IMR-90 (cell line): ENCODE measurements at regions not wholly inside any gene's neighbourhood (a gene's known extent, or its start where the extent isn't known, plus 50 kb on each side); places are given as distances from the start of the nearest gene placed in this dataset.

Experiments
- ATAC-seq: fragments of 200-7000 bp; cut with Tn5 transposase; 2 replicates; pipeline ENCODE4 v1.9.1; 2020; ENCODE audit warnings: low read depth, mild to moderate bottlenecking, moderate library complexity
- BruUV-seq: library from RNA; stranded (reverse); fragments of 400-500 nt; replicated peaks from 2 replicates; lab custom pipeline; 2021; lab: Mats Ljungman, UMichigan
- CTCF ChIA-PET: fragments of 300-600 bp; formaldehyde crosslinking; extraction: SDS; loops from one replicate; lab custom pipeline; 2021; ENCODE audit warnings: antibody characterized with exemption; lab: Yijun Ruan, JAX
- POLR2A ChIA-PET: fragments of 300-600 bp; sonication (Branson Sonifier 250); formaldehyde crosslinking; loops from one replicate; lab custom pipeline; 2022; ENCODE audit warnings: antibody characterized with exemption; ENCODE audit not compliant: unreplicated experiment; lab: Charles Lee
- DNase-seq: peaks from one replicate; pipeline ENCODE4 v3.0.0; 2013
- H2AFZ ChIP-seq: replicated peaks from 2 replicates; pipeline ENCODE3; 2013; ENCODE audit warnings: low read length, mild to moderate bottlenecking; ENCODE audit not compliant: poor library complexity
- H2AK5ac ChIP-seq: 2 replicates; pipeline ENCODE4 v1.6.1; 2013; ENCODE audit warnings: low read depth, low read length, inconsistent platforms
- H2AK9ac ChIP-seq: replicated peaks from 2 replicates; pipeline ENCODE3; 2013; ENCODE audit warnings: mild to moderate bottlenecking, low read depth, low read length, moderate library complexity; ENCODE audit not compliant: poor library complexity
- H2BK120ac ChIP-seq: 2 replicates; pipeline ENCODE4 v1.6.1; 2013; ENCODE audit warnings: low read depth, low read length, inconsistent platforms
- H2BK15ac ChIP-seq: 3 replicates; pipeline ENCODE4 v1.6.1; 2013; ENCODE audit warnings: low read depth, low read length, inconsistent platforms
- H2BK20ac ChIP-seq: 2 replicates; pipeline ENCODE4 v1.6.1; 2013; ENCODE audit warnings: low read depth, mild to moderate bottlenecking, inconsistent platforms, low read length, moderate library complexity
- H2BK5ac ChIP-seq: 2 replicates; pipeline ENCODE4 v1.6.1; 2013; ENCODE audit warnings: mild to moderate bottlenecking, low read depth, low read length, inconsistent platforms; ENCODE audit not compliant: poor library complexity, severe bottlenecking
- H3K14ac ChIP-seq: replicated peaks from 2 replicates; pipeline ENCODE4 v1.6.1; 2013; ENCODE audit warnings: low read depth, low read length, inconsistent platforms
- H3K18ac ChIP-seq: 2 replicates; pipeline ENCODE4 v1.6.1; 2013; ENCODE audit warnings: low read depth, low read length, control low read depth
- H3K23ac ChIP-seq: 2 replicates; pipeline ENCODE4 v1.6.1; 2013; ENCODE audit warnings: low read depth, low read length, inconsistent platforms
- H3K27ac ChIP-seq: 2 replicates; pipeline ENCODE4 v1.5.1; 2013; ENCODE audit warnings: mild to moderate bottlenecking, control low read depth, low read length; ENCODE audit not compliant: insufficient read depth
- H3K27me3 ChIP-seq: 2 replicates; pipeline ENCODE4 v1.6.1; 2013; ENCODE audit warnings: low read length; ENCODE audit not compliant: control insufficient read depth, insufficient read depth
- H3K36me3 ChIP-seq: 2 replicates; pipeline ENCODE4 v1.6.1; 2013; ENCODE audit warnings: low read length, mixed read lengths; ENCODE audit not compliant: control insufficient read depth, insufficient read depth
- H3K4ac ChIP-seq: 2 replicates; pipeline ENCODE4 v1.6.1; 2013; ENCODE audit warnings: low read depth, low read length, inconsistent platforms
- H3K4me1 ChIP-seq: 2 replicates; pipeline ENCODE4 v1.6.1; 2013; ENCODE audit warnings: low read length, mixed read lengths; ENCODE audit not compliant: control insufficient read depth, insufficient read depth
- H3K4me2 ChIP-seq: 2 replicates; pipeline ENCODE4 v1.6.1; 2013; ENCODE audit warnings: low read depth, mild to moderate bottlenecking, control low read depth, low read length, moderate library complexity
- H3K4me3 ChIP-seq: 2 replicates; pipeline ENCODE4 v1.5.1; 2013; ENCODE audit warnings: low read depth, mild to moderate bottlenecking, control low read depth, low read length, moderate library complexity; ENCODE audit not compliant: insufficient read depth
- H3K56ac ChIP-seq: 2 replicates; pipeline ENCODE4 v1.6.1; 2013; ENCODE audit warnings: low read length, inconsistent platforms; ENCODE audit not compliant: insufficient read depth; ENCODE audit errors: extremely low read depth
- H3K79me1 ChIP-seq, 2 experiments: 2 replicates each; pipeline ENCODE4 v1.6.1; 2013; ENCODE audit warnings: low read length in 2 of 2, inconsistent platforms in 1 of 2, low read depth in 1 of 2
- H3K9ac ChIP-seq: 2 replicates; pipeline ENCODE4 v1.6.1; 2013; ENCODE audit warnings: low read depth, low read length, control low read depth
- H3K9me1 ChIP-seq: 2 replicates; pipeline ENCODE4 v1.6.1; 2013; ENCODE audit warnings: low read length, inconsistent platforms; ENCODE audit not compliant: insufficient read depth
- H3K9me3 ChIP-seq: 2 replicates; pipeline ENCODE4 v1.6.1; 2013; ENCODE audit warnings: low read length; ENCODE audit not compliant: control insufficient read depth, insufficient read depth
- H4K20me1 ChIP-seq: 2 replicates; pipeline ENCODE4 v1.6.1; 2013; ENCODE audit warnings: low read length, inconsistent platforms; ENCODE audit not compliant: insufficient read depth
- H4K5ac ChIP-seq: 2 replicates; pipeline ENCODE4 v1.6.1; 2013; ENCODE audit warnings: mild to moderate bottlenecking, low read depth, low read length, control low read depth
- H4K8ac ChIP-seq, 2 experiments: 2 replicates each; pipeline ENCODE4 v1.6.1; 2013; ENCODE audit warnings: low read depth in 2 of 2, low read length in 2 of 2, control low read depth in 1 of 2, inconsistent platforms in 1 of 2
- H4K91ac ChIP-seq: 2 replicates; pipeline ENCODE4 v1.6.1; 2013; ENCODE audit warnings: low read depth, low read length, inconsistent platforms; ENCODE audit not compliant: insufficient read depth
- BHLHE40 ChIP-seq: fragments of 150-350 bp; IDR thresholded peaks from 2 replicates; pipeline ENCODE4 v1.6.1; 2016; ENCODE audit warnings: mild to moderate bottlenecking, low read depth, low read length
- CEBPB ChIP-seq: IDR thresholded peaks from 2 replicates; pipeline ENCODE4 v1.6.1; 2012; ENCODE audit warnings: low read depth, low read length, improper control_type of control experiment
- CHD1 ChIP-seq: IDR thresholded peaks from 2 replicates; pipeline ENCODE4 v1.6.1; 2012; ENCODE audit warnings: low read depth, low read length, improper control_type of control experiment
- CTCF ChIP-seq: conservative IDR thresholded peaks from 2 replicates; pipeline ENCODE4 v1.5.1; 2012; ENCODE audit warnings: mild to moderate bottlenecking, low read depth, low read length, improper control_type of control experiment
- ELK1 ChIP-seq: fragments of 150-350 bp; IDR thresholded peaks from 2 replicates; pipeline ENCODE4 v1.6.1; 2016; ENCODE audit warnings: low read depth, mild to moderate bottlenecking, low read length, moderate library complexity, borderline replicate concordance
- FOS ChIP-seq: fragments of 150-350 bp; IDR thresholded peaks from 2 replicates; pipeline ENCODE4 v1.6.1; 2016; ENCODE audit warnings: low read depth, low read length
- MAFK ChIP-seq: IDR thresholded peaks from 2 replicates; pipeline ENCODE4 v1.6.1; 2012; ENCODE audit warnings: low read depth, low read length, improper control_type of control experiment
- MAZ ChIP-seq: IDR thresholded peaks from 2 replicates; pipeline ENCODE4 v1.6.1; 2012; ENCODE audit warnings: low read depth, mild to moderate bottlenecking, low read length, improper control_type of control experiment, moderate library complexity, borderline replicate concordance
- MXI1 ChIP-seq: IDR thresholded peaks from 2 replicates; pipeline ENCODE4 v1.6.1; 2012; ENCODE audit warnings: low read depth, mild to moderate bottlenecking, low read length, moderate library complexity, borderline replicate concordance
- NFE2L2 ChIP-seq: fragments of 150-350 bp; IDR thresholded peaks from 2 replicates; pipeline ENCODE4 v1.6.1; 2016; ENCODE audit warnings: low read depth, mild to moderate bottlenecking, low read length
- POLR2A ChIP-seq: IDR thresholded peaks from 2 replicates; pipeline ENCODE4 v1.6.1; 2012; ENCODE audit warnings: mild to moderate bottlenecking, low read depth, low read length
- RAD21 ChIP-seq: IDR thresholded peaks from 2 replicates; pipeline ENCODE4 v1.6.1; 2012; ENCODE audit warnings: low read length, improper control_type of control experiment
- RCOR1 ChIP-seq: IDR thresholded peaks from 2 replicates; pipeline ENCODE4 v1.6.1; 2012; ENCODE audit warnings: mild to moderate bottlenecking, low read length, improper control_type of control experiment; ENCODE audit not compliant: insufficient replicate concordance
- RFX5 ChIP-seq: IDR thresholded peaks from 2 replicates; pipeline ENCODE4 v1.8.0; 2012; ENCODE audit warnings: low read depth, mild to moderate bottlenecking, low read length, moderate library complexity
- SMC3 ChIP-seq: fragments of 150-350 bp; IDR thresholded peaks from 2 replicates; pipeline ENCODE4 v1.6.1; 2016; ENCODE audit warnings: low read depth, mild to moderate bottlenecking, antibody characterized with exemption, low read length, moderate library complexity
- USF2 ChIP-seq: fragments of 150-350 bp; IDR thresholded peaks from 2 replicates; pipeline ENCODE4 v1.6.1; 2017; ENCODE audit warnings: mild to moderate bottlenecking, antibody characterized with exemption, low read length, low read depth
- WGBS, 2 experiments: methylation state at CpG; one replicate each; pipeline versions ENCODE4 v1.1.5 to v1.1.7; 2013; ENCODE audit warnings: missing lambda C conversion rate in 2 of 2; ENCODE audit not compliant: insufficient read length in 1 of 2; ENCODE audit errors: extremely low coverage in 2 of 2; 5-methylcytosine and 5-hydroxymethylcytosine counted together
- dilution Hi-C: fragments of 300-500 bp; cut with HindIII; formaldehyde crosslinking; loops from one replicate; pipeline ENCODE4 v1.14.3; 2018; ENCODE audit warnings: low sequenced_read_pairs; ENCODE audit not compliant: unreplicated experiment
- in situ Hi-C: fragments of 300-500 bp; cut with MboI; formaldehyde crosslinking; loops from 3 replicates; pipeline ENCODE4 v1.14.3; 2019; ENCODE audit warnings: low sequenced_read_pairs, inconsistent platforms, mixed read lengths
- intact Hi-C: fragments of 100-400 bp; cut with micrococcal nuclease; formaldehyde crosslinking; loops from 2 replicates; pipeline ENCODE4 v1.10.0; 2022

GRCh38 chr4:27910227-27910626, 1049.6 kb downstream of the STIM2 start:
- Histone ChIP-seq H3K4ac (no peak overlapping the region), H2BK5ac (no peak overlapping the region), H3K18ac (no peak overlapping the region), H2AK9ac (no peak overlapping the region), H2AFZ (no peak overlapping the region), H3K23ac (no peak overlapping the region), H3K9me1 (no peaks in the 10 kb centered on the region), H2BK20ac (no peak overlapping the region), H3K79me1 (no peaks in the 10 kb centered on the region), H3K9ac (no peak overlapping the region), H3K4me1 (no peaks in the 10 kb centered on the region), H4K20me1 (no peaks in the 10 kb centered on the region), H4K8ac (no peak overlapping the region), H3K56ac (no peak overlapping the region), H3K4me2 (no peak overlapping the region), H3K14ac (no peak overlapping the region), H4K5ac (no peak overlapping the region), H2AK5ac (no peak overlapping the region), H2BK120ac (no peak overlapping the region), H2BK15ac (no peak overlapping the region), H3K9me3 (no peaks in the 10 kb centered on the region; the same call in 1 of the 2 replicates), H3K27me3 (no peaks in the 10 kb centered on the region), H4K91ac (no peak overlapping the region), H3K36me3 (no peaks in the 10 kb centered on the region), H3K27ac (no peak overlapping the region), H3K4me3 (no peak overlapping the region)
- dilution Hi-C loops (no loop called here), intact Hi-C loops (no loop called here), in situ Hi-C loops (no loop called here)
- ATAC-seq (no peak), DNase-seq (no peak)
- CTCF ChIA-PET = interaction anchor here (0.6 kb wide), 1 partner anchor 56 kb away, joined by 3 read pairs; no protein-coding TSS in a partner anchor
- BruUV-seq = no TSS peak
- TF ChIP-seq NFE2L2 (no peak), USF2 (no peak), SMC3 (no peak), CEBPB (no peak), BHLHE40 (no peak), MAZ (no peak), MAFK (no peak), RAD21 (no peak), RCOR1 (no peak), RFX5 (no peak), POLR2A (no peak), CHD1 (no peak), FOS (no peak), ELK1 (no peak), CTCF (no peak), MXI1 (no peak)
- POLR2A ChIA-PET = no interaction called here
- WGBS, 2 experiments = no CpG with 5 or more reads among the region's 2 CpGs
